Spleen (tissue), 11 donors: ENCODE measurements at regions not wholly inside any gene's neighbourhood (a gene's known extent, or its start where the extent isn't known, plus 50 kb on each side); places are given as distances from the start of the nearest gene placed in this dataset.

ENCODE experiments used
- DNase-seq: peaks from one replicate; pipeline ENCODE4 v3.0.0-alpha.2; 2020
- H3K27ac ChIP-seq, 8 donors: fragments of 200-600 bp; sonication (generic) in 7 of 8; 1 replicate in 4 of 8; 2 replicates in 4 of 8; pipeline versions ENCODE4 v1.5.0 to v1.8.0; 2016 to 2021; ENCODE audit warnings: inconsistent platforms in 4 of 8, mild to moderate bottlenecking in 4 of 8, moderate library complexity in 1 of 8
- H3K27me3 ChIP-seq, 7 donors: fragments of 200-600 bp; sonication (generic) in 6 of 7; replicated peaks in 1 of 7; 1 replicate in 4 of 7; 2 replicates in 3 of 7; pipeline versions ENCODE4 v1.5.0 to v1.8.0; 2016 to 2021; ENCODE audit warnings: inconsistent platforms in 3 of 7, mild to moderate bottlenecking in 1 of 7
- H3K36me3 ChIP-seq, 6 donors: fragments of 200-600 bp; sonication (generic) in 5 of 6; 1 replicate in 4 of 6; 2 replicates in 2 of 6; pipeline versions ENCODE4 v1.5.0 to v1.8.0; 2016 to 2021; ENCODE audit warnings: inconsistent platforms in 2 of 6
- H3K4me1 ChIP-seq, 6 donors: fragments of 200-600 bp; sonication (generic) in 5 of 6; 1 replicate in 3 of 6; 2 replicates in 3 of 6; pipeline versions ENCODE4 v1.5.0 to v1.8.0; 2016 to 2021; ENCODE audit warnings: inconsistent platforms in 3 of 6
- H3K4me3 ChIP-seq, 8 donors: fragments of 200-600 bp; sonication (generic) in 7 of 8; 1 replicate in 4 of 8; 2 replicates in 4 of 8; pipeline versions ENCODE4 v1.5.0 to v1.8.0; 2016 to 2021; ENCODE audit warnings: inconsistent platforms in 4 of 8, mild to moderate bottlenecking in 4 of 8, moderate library complexity in 2 of 8
- H3K9me3 ChIP-seq, 8 donors: fragments of 200-600 bp; sonication (generic) in 7 of 8; 1 replicate in 4 of 8; 2 replicates in 4 of 8; pipeline versions ENCODE4 v1.5.0 to v1.8.0; 2016 to 2021; ENCODE audit warnings: inconsistent platforms in 4 of 8
- CTCF ChIP-seq, 11 experiments: fragments of 200-600 bp in 7 of 11; fragments of 450-650 bp in 4 of 11; sonication (generic) in 4 of 11; IDR thresholded peaks in 8 of 11; conservative IDR thresholded peaks in 3 of 11; 1 replicate in 7 of 11; 2 replicates in 4 of 11; pipeline versions ENCODE4 v1.4.0 to v1.8.0; 2016 to 2021; ENCODE audit warnings: antibody characterized with exemption in 11 of 11, inconsistent platforms in 4 of 11, mild to moderate bottlenecking in 1 of 11
- POLR2A ChIP-seq, 3 donors: fragments of 450-650 bp; IDR thresholded peaks; one replicate each; pipeline ENCODE4 v1.5.1; 2017; ENCODE audit warnings: antibody characterized with exemption in 3 of 3, mild to moderate bottlenecking in 1 of 3
- POLR2AphosphoS5 ChIP-seq, 3 donors: sonication (generic); formaldehyde crosslinking; IDR thresholded peaks; one replicate each; pipeline ENCODE4 v1.5.1; 2017; ENCODE audit warnings: antibody characterized with exemption in 3 of 3
- WGBS, 5 donors: extraction: QIAGEN DNeasy Blood & Tissue Kit in 3 of 5; methylation state at CpG; one replicate each; pipeline versions ENCODE4 v1.1.5 to v1.1.7; 2013 to 2018; 5-methylcytosine and 5-hydroxymethylcytosine counted together
- intact Hi-C: fragments of 100-400 bp; cut with DNase I; formaldehyde crosslinking; loops from one replicate; pipeline ENCODE4 v1.15.0; 2023; ENCODE audit warnings: low total_unique reads
- donor health status: healthy with polysubstance abuse.
- donor health status: DM: no; HTN: no; CAD: no; lungs with moderate emphysema.
- donor health status: DM: no; HTN: no; CAD: no.
- donor health status: Bipolar disorder and iron deficiency.
- donor health status: healthy.
- donor health status: DM: no; HTN: no; CAD: no.
- donor health status: DM: yes; HTN: yes; CAD: no.

GRCh38 chr6:103784117-103784516 lies 1075.6 kb downstream of the HACE1 start:
- Histone ChIP-seq H3K9me3 (no peaks in the 10 kb centered on the region), H3K4me1 (no peaks in the 10 kb centered on the region), H3K27me3 (no peaks in the 10 kb centered on the region), H3K36me3 (no peaks in the 10 kb centered on the region), H3K27ac (no peak overlapping the region), H3K4me3 (no peak overlapping the region)
- no peak for TF ChIP-seq POLR2A (IDR thresholded peaks at IDR 0.05)
- TF ChIP-seq CTCF (IDR thresholded peaks at IDR 0.05 in 8 of 11, conservative IDR thresholded peaks at IDR 0.05 in 3 of 11) = no peak
- no peak for TF ChIP-seq POLR2AphosphoS5 (IDR thresholded peaks at IDR 0.05)
- intact Hi-C loops = no loop called here
- no peak for DNase-seq
- 46 to 68% (median 54%) methylated on average over 2 of the region's 2 CpGs for WGBS, 5 donors

- WGBS, 5 donors = 45 to 58% (median 53%) methylated on average over 4 of the region's 4 CpGs
- intact Hi-C loops = no loop called here
- H3K9me3 ChIP-seq = no peaks in the 10 kb centered on the region
- H3K4me3 ChIP-seq = no peak overlapping the region
- TF ChIP-seq POLR2A (IDR thresholded peaks at IDR 0.05) (no peak), POLR2AphosphoS5 (IDR thresholded peaks at IDR 0.05) (no peak), CTCF (IDR thresholded peaks at IDR 0.05 in 8 of 11, conservative IDR thresholded peaks at IDR 0.05 in 3 of 11) (no peak)
- H3K27me3 ChIP-seq = no peaks in the 10 kb centered on the region
- H3K27ac ChIP-seq = no peak overlapping the region
- no peaks in the 10 kb centered on the region for H3K4me1 ChIP-seq
- DNase-seq = no peak
- no peaks in the 10 kb centered on the region for H3K36me3 ChIP-seq
Observed at GRCh38 chr6:103783329-103783728, 1076.4 kb downstream of the HACE1 start.

GRCh38 chr6:103769431-103769830 lies 1090.3 kb downstream of the HACE1 start:
- H3K4me1 ChIP-seq = no peaks in the 10 kb centered on the region
- H3K9me3 ChIP-seq = no peaks in the 10 kb centered on the region
- no peak for DNase-seq
- TF ChIP-seq POLR2AphosphoS5 (IDR thresholded peaks at IDR 0.05) = no peak
- TF ChIP-seq CTCF (IDR thresholded peaks at IDR 0.05 in 8 of 11, conservative IDR thresholded peaks at IDR 0.05 in 3 of 11) = no peak
- no peak for TF ChIP-seq POLR2A (IDR thresholded peaks at IDR 0.05)
- H3K27ac ChIP-seq = no peak overlapping the region
- no peaks in the 10 kb centered on the region for H3K36me3 ChIP-seq
- H3K4me3 ChIP-seq = no peak overlapping the region
- H3K27me3 ChIP-seq = no peaks in the 10 kb centered on the region
- intact Hi-C loops = no loop called here
- WGBS, 5 donors = 89 to 98% (median 91%) methylated on average over 1 of the region's 1 CpG

- no peak for DNase-seq
- H3K4me3 ChIP-seq = no peak overlapping the region
- H3K36me3 ChIP-seq = no peaks in the 10 kb centered on the region
- intact Hi-C loops = no loop called here
- TF ChIP-seq CTCF (IDR thresholded peaks at IDR 0.05 in 8 of 11, conservative IDR thresholded peaks at IDR 0.05 in 3 of 11) (no peak), POLR2A (IDR thresholded peaks at IDR 0.05) (no peak)
- 56 to 69% (median 65%) methylated on average over 7 of the region's 7 CpGs for WGBS, 5 donors
- no peak overlapping the region for H3K27ac ChIP-seq
- H3K4me1 ChIP-seq = no peaks in the 10 kb centered on the region
- H3K27me3 ChIP-seq = no peaks in the 10 kb centered on the region
- no peaks in the 10 kb centered on the region for H3K9me3 ChIP-seq
Observed at GRCh38 chr6:103750603-103751002, 1109.1 kb downstream of the HACE1 start.
